ENCODE measurements at regions not wholly inside any gene's neighbourhood (a gene's known extent, or its start where the extent isn't known, plus 50 kb on each side); places are given as distances from the start of the nearest gene placed in this dataset.
"Not testable (repeated sequence)": the region's sequence is repeated elsewhere in the genome, so short reads cannot be mapped to it uniquely, and the experiment has no call there.

DNA sequence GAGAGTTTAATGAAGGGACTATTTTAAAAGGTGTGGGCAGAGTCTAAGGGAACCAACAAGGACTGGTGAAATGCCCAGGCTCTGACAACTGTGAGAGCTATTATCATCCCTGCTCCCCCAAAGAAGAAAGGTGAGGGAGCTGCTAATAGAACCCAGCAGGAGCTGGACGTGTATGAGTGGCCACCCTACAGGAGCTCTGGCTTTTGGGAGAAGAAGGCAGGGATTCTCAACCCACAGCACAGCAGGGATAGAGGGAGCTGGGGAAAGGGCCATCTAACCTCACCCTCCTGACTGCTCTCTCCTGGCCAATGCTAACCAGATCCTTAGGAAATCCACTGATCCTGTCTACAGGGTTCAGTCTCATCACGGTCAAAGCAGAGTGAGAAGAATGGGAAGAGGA, 57.1 kb downstream of the GRIN2B start:
- Mint-ChIP-seq H3K4me1 (no peaks in the 10 kb centered on the region), H3K27ac (no peak overlapping the region), H3K4me3 (no peak overlapping the region), H3K36me3 (no peaks in the 10 kb centered on the region), H3K27me3 (peaks cover 18 to 23% of the 10 kb centered on the region in 2 donors), H3K9me3 (no peaks in the 10 kb centered on the region)
- ATAC-seq (replicated peaks) = no peak
- DNase-seq = no peak

- no peak for DNase-seq
- peaks cover 0 to 2% of the 10 kb centered on the region in 2 donors for H3K4me1 Mint-ChIP-seq
- H3K9me3 Mint-ChIP-seq = no peaks in the 10 kb centered on the region
These were observed 62.5 kb downstream of the GRIN2B start for GRCh38 chr12:13918897-13919296.

GRCh38 chr12:13915096-13915495, 66.3 kb downstream of the GRIN2B start:
- Mint-ChIP-seq H3K36me3 (no peaks in the 10 kb centered on the region), H3K27ac (no peak overlapping the region), H3K9me3 (no peaks in the 10 kb centered on the region), H3K27me3 (peaks cover 22 to 28% of the 10 kb centered on the region in 2 donors), H3K4me3 (no peak overlapping the region), H3K4me1 (peaks cover 0 to 2% of the 10 kb centered on the region in 2 donors)
- DNase-seq (no peak), ATAC-seq (replicated peaks) (no peak)

More at GRCh38 chr12:13918897-13919296, 62.5 kb downstream of the GRIN2B start:
- Mint-ChIP-seq H3K27ac (no peak overlapping the region), H3K36me3 (no peaks in the 10 kb centered on the region), H3K4me3 (no peak overlapping the region), H3K27me3 (peaks cover 5 to 25% of the 10 kb centered on the region in 2 donors)
- ATAC-seq (replicated peaks) = no peak

- Mint-ChIP-seq H3K27me3 (peaks cover 21 to 27% of the 10 kb centered on the region in 2 donors), H3K9me3 (no peaks in the 10 kb centered on the region), H3K4me1 (no peaks in the 10 kb centered on the region), H3K27ac (no peak overlapping the region), H3K4me3 (no peak overlapping the region), H3K36me3 (no peaks in the 10 kb centered on the region)
- ATAC-seq (replicated peaks) (no peak), DNase-seq (no peak)
These were observed 68.0 kb downstream of the GRIN2B start for GRCh38 chr12:13913371-13913770.

DNA sequence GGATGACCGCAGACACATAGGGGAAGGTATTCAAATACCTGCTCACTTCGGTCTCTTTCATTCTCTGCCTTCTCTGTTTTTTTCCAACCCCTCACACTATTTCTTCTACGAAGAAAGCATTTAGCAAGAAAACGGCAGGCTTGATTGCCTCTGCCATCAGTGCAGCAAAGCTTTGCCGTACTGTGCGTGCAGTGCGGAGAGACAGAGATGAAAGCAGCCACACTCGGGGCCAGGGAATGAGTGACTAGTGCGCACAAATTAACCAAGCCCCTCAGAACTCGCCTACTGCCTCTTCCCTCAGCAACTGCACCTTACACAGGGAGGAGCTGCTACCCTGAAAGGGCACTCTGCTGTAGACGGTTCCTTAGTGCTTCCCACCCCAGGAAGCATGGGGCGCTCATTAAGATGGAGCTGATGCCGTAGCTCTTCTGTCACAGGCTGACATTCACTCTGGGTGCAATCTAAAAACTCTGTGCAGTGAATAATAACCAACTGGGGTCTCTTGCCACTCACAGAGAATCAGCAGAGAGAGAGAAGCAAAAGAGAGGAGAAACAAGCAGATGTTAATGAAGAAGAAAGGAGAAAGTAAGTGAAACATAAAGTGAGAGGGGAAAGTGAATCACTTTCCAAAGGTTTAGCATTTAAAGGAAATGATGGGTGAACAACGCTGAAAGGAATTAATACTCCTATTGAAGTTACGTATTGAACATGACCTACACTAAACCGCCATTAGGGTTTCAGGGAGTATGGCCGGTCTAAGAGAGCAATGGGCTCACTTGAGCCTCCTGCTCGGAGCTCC, 69.4 kb downstream of the GRIN2B start:
- ATAC-seq (replicated peaks) (no peak), DNase-seq (no peak)
- no peak overlapping the region for H3K27ac Mint-ChIP-seq
- no peaks in the 10 kb centered on the region for H3K4me1 Mint-ChIP-seq
- H3K27me3 Mint-ChIP-seq = peaks cover 22 to 24% of the 10 kb centered on the region in 2 donors
- no peaks in the 10 kb centered on the region for H3K9me3 Mint-ChIP-seq
- H3K4me3 Mint-ChIP-seq = no peak overlapping the region
- no peaks in the 10 kb centered on the region for H3K36me3 Mint-ChIP-seq

- Mint-ChIP-seq H3K27me3 (peaks cover 24 to 25% of the 10 kb centered on the region in 2 donors), H3K4me3 (no peak overlapping the region), H3K4me1 (no peaks in the 10 kb centered on the region), H3K27ac (no peak overlapping the region), H3K9me3 (peaks cover 9% of the 10 kb centered on the region in 2 donors), H3K36me3 (peaks cover 2 to 3% of the 10 kb centered on the region in 2 donors)
- ATAC-seq (replicated peaks) = no peak
- no peak for DNase-seq
These were observed 75.6 kb downstream of the GRIN2B start for GRCh38 chr12:13905794-13906193.

- peaks cover 2 to 3% of the 10 kb centered on the region in 2 donors for H3K36me3 Mint-ChIP-seq
- peaks cover 6 to 17% of the 10 kb centered on the region in 2 donors for H3K27me3 Mint-ChIP-seq
- no peaks in the 10 kb centered on the region for H3K4me1 Mint-ChIP-seq
- H3K27ac Mint-ChIP-seq = no peak overlapping the region
- H3K4me3 Mint-ChIP-seq = no peak overlapping the region
- peaks cover 7 to 8% of the 10 kb centered on the region in 2 donors for H3K9me3 Mint-ChIP-seq
- no peak for ATAC-seq (replicated peaks)
- DNase-seq = no peak
These were observed 80.7 kb downstream of the GRIN2B start for GRCh38 chr12:13900718-13901117.

DNA sequence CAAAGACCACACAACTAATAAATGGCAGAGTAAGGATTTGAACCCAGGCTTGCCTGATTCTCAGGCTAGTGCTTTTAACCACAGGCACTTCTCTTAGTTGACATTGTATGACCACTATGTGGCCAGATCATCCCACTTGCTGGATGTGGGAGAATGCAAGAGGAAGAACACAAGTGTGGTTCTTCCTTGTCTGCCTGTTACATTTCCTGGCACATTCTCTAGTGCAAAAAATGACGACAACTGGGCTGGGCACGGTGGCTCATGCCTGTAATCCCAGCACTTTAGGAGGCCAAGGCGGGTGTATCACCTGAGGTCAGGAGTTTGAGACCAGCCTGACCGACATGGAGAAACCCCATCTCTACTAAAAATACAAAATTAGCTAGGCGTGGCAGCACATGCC, 83.0 kb downstream of the GRIN2B start:
- not testable (repeated sequence) for H3K27ac Mint-ChIP-seq; H3K27me3 Mint-ChIP-seq; H3K9me3 Mint-ChIP-seq; ATAC-seq (replicated peaks); H3K36me3 Mint-ChIP-seq; H3K4me3 Mint-ChIP-seq; H3K4me1 Mint-ChIP-seq; DNase-seq

- DNase-seq = no peak
- Mint-ChIP-seq H3K4me3 (no peak overlapping the region), H3K4me1 (no peaks in the 10 kb centered on the region), H3K27ac (no peak overlapping the region), H3K9me3 (no peaks in the 10 kb centered on the region), H3K36me3 (no peaks in the 10 kb centered on the region), H3K27me3 (peaks cover 0 to 6% of the 10 kb centered on the region in 2 donors)
- ATAC-seq (replicated peaks) = no peak
These were observed 83.6 kb downstream of the GRIN2B start for GRCh38 chr12:13897811-13898210.

DNA sequence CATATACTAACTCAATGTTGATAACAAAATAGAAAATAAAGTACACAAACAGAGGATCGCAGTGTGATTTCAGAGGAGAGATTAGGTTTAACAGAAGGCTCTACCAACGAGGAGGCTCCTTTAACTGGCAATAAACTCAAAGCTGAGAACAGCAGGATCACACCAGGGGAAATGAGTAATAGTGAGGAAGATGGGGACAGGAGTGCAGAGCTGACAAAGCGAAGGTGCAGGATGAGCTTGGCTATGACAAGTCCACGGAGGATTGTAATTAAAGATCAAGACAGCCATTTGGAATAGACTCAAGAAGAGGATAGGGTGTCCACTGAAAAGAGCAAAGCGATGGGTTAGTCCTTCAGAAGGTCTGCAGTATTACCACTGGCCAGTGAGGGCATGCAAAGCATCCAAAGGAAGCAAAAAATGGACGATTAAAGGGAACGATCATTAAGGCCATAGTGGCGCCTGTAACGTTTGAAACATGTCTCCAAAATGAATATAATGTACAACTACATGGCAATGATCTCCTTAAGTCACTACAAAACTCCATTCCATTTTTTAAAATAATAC, 85.3 kb downstream of the GRIN2B start:
- no peak for ATAC-seq (replicated peaks)
- no peaks in the 10 kb centered on the region for H3K9me3 Mint-ChIP-seq
- H3K4me1 Mint-ChIP-seq = no peaks in the 10 kb centered on the region
- H3K27me3 Mint-ChIP-seq = peaks cover 0 to 9% of the 10 kb centered on the region in 2 donors
- no peak for DNase-seq
- H3K27ac Mint-ChIP-seq = no peak overlapping the region
- H3K36me3 Mint-ChIP-seq = no peaks in the 10 kb centered on the region
- H3K4me3 Mint-ChIP-seq = no peak overlapping the region

- DNase-seq (no peak), ATAC-seq (replicated peaks) (no peak)
- H3K9me3 Mint-ChIP-seq = no peaks in the 10 kb centered on the region
- H3K36me3 Mint-ChIP-seq = no peaks in the 10 kb centered on the region
- H3K27me3 Mint-ChIP-seq = peaks cover 8 to 20% of the 10 kb centered on the region in 2 donors
- no peaks in the 10 kb centered on the region for H3K4me1 Mint-ChIP-seq
- no peak overlapping the region for H3K27ac Mint-ChIP-seq
- no peak overlapping the region for H3K4me3 Mint-ChIP-seq
These were observed 89.5 kb downstream of the GRIN2B start for GRCh38 chr12:13891902-13892301.

GRCh38 chr12:13890943-13891342, 90.5 kb downstream of the GRIN2B start:
- Mint-ChIP-seq H3K27ac (no peak overlapping the region), H3K4me3 (no peak overlapping the region)

DNA sequence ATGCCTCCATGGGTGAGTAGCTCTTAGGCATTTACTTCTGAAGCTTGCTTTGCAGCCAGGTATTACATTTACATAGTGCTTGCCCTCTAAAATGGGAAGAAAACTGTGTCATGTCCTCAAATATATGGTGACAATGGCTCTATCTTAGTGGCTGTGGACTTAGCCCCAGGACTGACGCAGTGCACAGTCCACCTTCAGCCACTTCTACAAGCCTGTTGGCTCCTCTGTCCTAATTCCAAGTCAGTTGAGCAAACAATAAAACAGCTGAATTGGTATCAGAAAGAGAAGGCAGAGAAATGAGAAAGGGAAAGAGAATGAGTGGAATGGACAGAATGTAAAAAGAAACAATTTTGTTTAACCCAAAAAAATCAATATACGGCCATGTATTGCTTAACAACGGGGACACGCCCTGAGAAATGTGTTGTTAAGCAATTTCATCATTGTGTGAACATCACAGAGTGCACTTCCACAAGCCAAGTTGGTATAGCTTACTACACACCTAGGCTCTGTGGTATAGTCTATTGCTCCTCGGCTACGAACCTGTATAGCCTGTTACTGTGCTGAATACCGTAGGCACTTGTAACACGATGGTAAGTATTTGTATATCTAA, 93.5 kb downstream of the GRIN2B start:
- no peak overlapping the region for H3K27ac Mint-ChIP-seq
- H3K9me3 Mint-ChIP-seq = no peaks in the 10 kb centered on the region
- peaks cover 22 to 33% of the 10 kb centered on the region in 2 donors for H3K27me3 Mint-ChIP-seq
- H3K36me3 Mint-ChIP-seq = no peaks in the 10 kb centered on the region
- ATAC-seq (replicated peaks) = no peak
- no peak overlapping the region for H3K4me3 Mint-ChIP-seq
- H3K4me1 Mint-ChIP-seq = no peaks in the 10 kb centered on the region
- no peak for DNase-seq

More at GRCh38 chr12:13890943-13891342, 90.5 kb downstream of the GRIN2B start:
- no peak for DNase-seq
- Mint-ChIP-seq H3K9me3 (no peaks in the 10 kb centered on the region), H3K36me3 (no peaks in the 10 kb centered on the region), H3K27me3 (peaks cover 8 to 20% of the 10 kb centered on the region in 2 donors), H3K4me1 (no peaks in the 10 kb centered on the region)
- no peak for ATAC-seq (replicated peaks)

GRCh38 chr12:13882176-13882575, 99.2 kb downstream of the GRIN2B start:
- DNase-seq = no peak

GRCh38 chr12:13880613-13881012, 100.8 kb downstream of the GRIN2B start:
- no peaks in the 10 kb centered on the region for H3K36me3 Mint-ChIP-seq
- ATAC-seq (replicated peaks) (no peak), DNase-seq (no peak)
- no peaks in the 10 kb centered on the region for H3K4me1 Mint-ChIP-seq
- no peak overlapping the region for H3K4me3 Mint-ChIP-seq
- H3K27me3 Mint-ChIP-seq = peaks cover 14 to 17% of the 10 kb centered on the region in 2 donors
- H3K27ac Mint-ChIP-seq = no peak overlapping the region
- H3K9me3 Mint-ChIP-seq = no peaks in the 10 kb centered on the region

More at GRCh38 chr12:13882176-13882575, 99.2 kb downstream of the GRIN2B start:
- Mint-ChIP-seq H3K27me3 (peaks cover 16 to 17% of the 10 kb centered on the region in 2 donors), H3K9me3 (no peaks in the 10 kb centered on the region), H3K4me3 (no peak overlapping the region), H3K27ac (no peak overlapping the region), H3K4me1 (no peaks in the 10 kb centered on the region), H3K36me3 (no peaks in the 10 kb centered on the region)
- ATAC-seq (replicated peaks) = no peak
